ENCODE measurements at regions not wholly inside any gene's neighbourhood (a gene's known extent, or its start where the extent isn't known, plus 50 kb on each side); places are given as distances from the start of the nearest gene placed in this dataset.

DNA sequence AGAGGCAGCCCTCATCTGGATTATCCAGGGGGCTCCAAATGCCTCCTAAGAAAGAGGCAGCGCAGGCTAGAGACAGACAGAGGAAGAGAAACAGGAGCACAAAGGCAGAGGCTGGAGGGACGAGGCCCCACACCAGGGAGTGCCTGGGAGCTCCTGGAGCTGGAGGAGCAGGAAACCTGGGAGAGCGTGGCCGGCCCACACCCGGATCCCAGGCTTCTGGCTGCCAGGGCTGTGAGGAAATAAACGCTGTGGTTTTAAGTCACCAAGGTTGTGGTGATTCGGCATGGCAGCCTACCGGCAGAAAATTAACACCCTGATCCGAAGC, 165.5 kb downstream of the OLFM1 start:
- no peak for TF ChIP-seq SMC3 (conservative IDR thresholded peaks at IDR 0.05; ENCODE audit: poor library complexity)
- TF ChIP-seq, protein P1, sequence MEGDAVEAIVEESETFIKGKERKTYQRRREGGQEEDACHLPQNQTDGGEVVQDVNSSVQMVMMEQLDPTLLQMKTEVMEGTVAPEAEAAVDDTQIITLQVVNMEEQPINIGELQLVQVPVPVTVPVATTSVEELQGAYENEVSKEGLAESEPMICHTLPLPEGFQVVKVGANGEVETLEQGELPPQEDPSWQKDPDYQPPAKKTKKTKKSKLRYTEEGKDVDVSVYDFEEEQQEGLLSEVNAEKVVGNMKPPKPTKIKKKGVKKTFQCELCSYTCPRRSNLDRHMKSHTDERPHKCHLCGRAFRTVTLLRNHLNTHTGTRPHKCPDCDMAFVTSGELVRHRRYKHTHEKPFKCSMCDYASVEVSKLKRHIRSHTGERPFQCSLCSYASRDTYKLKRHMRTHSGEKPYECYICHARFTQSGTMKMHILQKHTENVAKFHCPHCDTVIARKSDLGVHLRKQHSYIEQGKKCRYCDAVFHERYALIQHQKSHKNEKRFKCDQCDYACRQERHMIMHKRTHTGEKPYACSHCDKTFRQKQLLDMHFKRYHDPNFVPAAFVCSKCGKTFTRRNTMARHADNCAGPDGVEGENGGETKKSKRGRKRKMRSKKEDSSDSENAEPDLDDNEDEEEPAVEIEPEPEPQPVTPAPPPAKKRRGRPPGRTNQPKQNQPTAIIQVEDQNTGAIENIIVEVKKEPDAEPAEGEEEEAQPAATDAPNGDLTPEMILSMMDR (IDR thresholded peaks at IDR 0.05; ENCODE audit: poor library complexity, severe bottlenecking) = no peak
- no peak for TF ChIP-seq EZH2 (IDR thresholded peaks at IDR 0.05; ENCODE audit: borderline replicate concordance, insufficient read depth, low read length, poor library complexity, severe bottlenecking)
- TF ChIP-seq, protein P2, sequence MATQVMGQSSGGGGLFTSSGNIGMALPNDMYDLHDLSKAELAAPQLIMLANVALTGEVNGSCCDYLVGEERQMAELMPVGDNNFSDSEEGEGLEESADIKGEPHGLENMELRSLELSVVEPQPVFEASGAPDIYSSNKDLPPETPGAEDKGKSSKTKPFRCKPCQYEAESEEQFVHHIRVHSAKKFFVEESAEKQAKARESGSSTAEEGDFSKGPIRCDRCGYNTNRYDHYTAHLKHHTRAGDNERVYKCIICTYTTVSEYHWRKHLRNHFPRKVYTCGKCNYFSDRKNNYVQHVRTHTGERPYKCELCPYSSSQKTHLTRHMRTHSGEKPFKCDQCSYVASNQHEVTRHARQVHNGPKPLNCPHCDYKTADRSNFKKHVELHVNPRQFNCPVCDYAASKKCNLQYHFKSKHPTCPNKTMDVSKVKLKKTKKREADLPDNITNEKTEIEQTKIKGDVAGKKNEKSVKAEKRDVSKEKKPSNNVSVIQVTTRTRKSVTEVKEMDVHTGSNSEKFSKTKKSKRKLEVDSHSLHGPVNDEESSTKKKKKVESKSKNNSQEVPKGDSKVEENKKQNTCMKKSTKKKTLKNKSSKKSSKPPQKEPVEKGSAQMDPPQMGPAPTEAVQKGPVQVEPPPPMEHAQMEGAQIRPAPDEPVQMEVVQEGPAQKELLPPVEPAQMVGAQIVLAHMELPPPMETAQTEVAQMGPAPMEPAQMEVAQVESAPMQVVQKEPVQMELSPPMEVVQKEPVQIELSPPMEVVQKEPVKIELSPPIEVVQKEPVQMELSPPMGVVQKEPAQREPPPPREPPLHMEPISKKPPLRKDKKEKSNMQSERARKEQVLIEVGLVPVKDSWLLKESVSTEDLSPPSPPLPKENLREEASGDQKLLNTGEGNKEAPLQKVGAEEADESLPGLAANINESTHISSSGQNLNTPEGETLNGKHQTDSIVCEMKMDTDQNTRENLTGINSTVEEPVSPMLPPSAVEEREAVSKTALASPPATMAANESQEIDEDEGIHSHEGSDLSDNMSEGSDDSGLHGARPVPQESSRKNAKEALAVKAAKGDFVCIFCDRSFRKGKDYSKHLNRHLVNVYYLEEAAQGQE (IDR thresholded peaks at IDR 0.05; ENCODE audit: borderline replicate concordance) = no peak
- TF ChIP-seq TAF1 (IDR thresholded peaks at IDR 0.05; ENCODE audit: low read depth) = no peak
- no peak for TF ChIP-seq MXI1 (conservative IDR thresholded peaks at IDR 0.05; ENCODE audit: poor library complexity, severe bottlenecking)
- TF ChIP-seq POLR2AphosphoS5 (IDR thresholded peaks at IDR 0.05) = no peak
- TF ChIP-seq EP300 (conservative IDR thresholded peaks at IDR 0.05; ENCODE audit: poor library complexity, severe bottlenecking) = no peak
- no peak for TF ChIP-seq RAD21 (conservative IDR thresholded peaks at IDR 0.05)
- H4K20me1 ChIP-seq (ENCODE audit: insufficient read depth) = no peaks in the 10 kb centered on the region
- no peak overlapping the region for H3K4me2 ChIP-seq (ENCODE audit: low read length)

GRCh38 chr9:135253305-135254004, 166.0 kb downstream of the OLFM1 start:
- TF ChIP-seq MXI1 (conservative IDR thresholded peaks at IDR 0.05; ENCODE audit: poor library complexity, severe bottlenecking) = no peak
- TF ChIP-seq, protein P2 (IDR thresholded peaks at IDR 0.05; ENCODE audit: borderline replicate concordance) = no peak
- no peak for TF ChIP-seq POLR2AphosphoS5 (IDR thresholded peaks at IDR 0.05)
- no peak for TF ChIP-seq RAD21 (conservative IDR thresholded peaks at IDR 0.05)
- no peak for TF ChIP-seq EZH2 (IDR thresholded peaks at IDR 0.05; ENCODE audit: borderline replicate concordance, insufficient read depth, low read length, poor library complexity, severe bottlenecking)
- TF ChIP-seq, protein P1 (IDR thresholded peaks at IDR 0.05; ENCODE audit: poor library complexity, severe bottlenecking) = no peak
- TF ChIP-seq SMC3 (conservative IDR thresholded peaks at IDR 0.05; ENCODE audit: poor library complexity) = no peak
- no peak for TF ChIP-seq TAF1 (IDR thresholded peaks at IDR 0.05; ENCODE audit: low read depth)
- TF ChIP-seq EP300 (conservative IDR thresholded peaks at IDR 0.05; ENCODE audit: poor library complexity, severe bottlenecking) = no peak
- Histone ChIP-seq H3F3A (ENCODE audit: insufficient read depth, low read length, poor library complexity, severe bottlenecking) (no peaks in the 10 kb centered on the region), H3K79me2 (replicated peaks; ENCODE audit: insufficient read depth, low read length) (no peaks in the 10 kb centered on the region), H4K20me1 (ENCODE audit: insufficient read depth) (no peaks in the 10 kb centered on the region), H2AFZ (ENCODE audit: low read depth, low read length) (no peak overlapping the region), H3K36me3 (ENCODE audit: insufficient read depth, low read length) (no peaks in the 10 kb centered on the region), H3K4me3 (ENCODE audit: low read length) (no peak overlapping the region), H3K4me2 (ENCODE audit: low read length) (no peak overlapping the region), H3K27me3 (ENCODE audit: insufficient read depth, low read depth, low read length) (no peaks in the 10 kb centered on the region), H3K27ac (ENCODE audit: low read length) (no peak overlapping the region), H3K9me3 (ENCODE audit: low read length) (no peaks in the 10 kb centered on the region), H3K9ac (ENCODE audit: low read length) (no peak overlapping the region), H3K9me2 (ENCODE audit: insufficient read depth, low read length) (no peaks in the 10 kb centered on the region)

More for the DNA sequence above, 165.5 kb downstream of the OLFM1 start:
- Histone ChIP-seq H3K9ac (ENCODE audit: low read length) (no peak overlapping the region), H3K36me3 (ENCODE audit: insufficient read depth, low read length) (no peaks in the 10 kb centered on the region), H3K79me2 (replicated peaks; ENCODE audit: insufficient read depth, low read length) (no peaks in the 10 kb centered on the region), H3K4me3 (ENCODE audit: low read length) (no peak overlapping the region), H2AFZ (ENCODE audit: low read depth, low read length) (no peak overlapping the region), H3K9me2 (ENCODE audit: insufficient read depth, low read length) (no peaks in the 10 kb centered on the region), H3F3A (ENCODE audit: insufficient read depth, low read length, poor library complexity, severe bottlenecking) (no peaks in the 10 kb centered on the region), H3K27me3 (ENCODE audit: insufficient read depth, low read depth, low read length) (no peaks in the 10 kb centered on the region), H3K27ac (ENCODE audit: low read length) (no peak overlapping the region), H3K9me3 (ENCODE audit: low read length) (no peaks in the 10 kb centered on the region)
